IMR-90 (cell line): ENCODE measurements at regions not wholly inside any gene's neighbourhood (a gene's known extent, or its start where the extent isn't known, plus 50 kb on each side); places are given as distances from the start of the nearest gene placed in this dataset.

Experiments used
- ATAC-seq: fragments of 200-7000 bp; cut with Tn5 transposase; 2 replicates; pipeline ENCODE4 v1.9.1; 2020; ENCODE audit warnings: low read depth, mild to moderate bottlenecking, moderate library complexity
- BruUV-seq: library from RNA; stranded (reverse); fragments of 400-500 nt; replicated peaks from 2 replicates; lab custom pipeline; 2021; lab: Mats Ljungman, UMichigan
- CTCF ChIA-PET: fragments of 300-600 bp; formaldehyde crosslinking; extraction: SDS; loops from one replicate; lab custom pipeline; 2021; ENCODE audit warnings: antibody characterized with exemption; lab: Yijun Ruan, JAX
- POLR2A ChIA-PET: fragments of 300-600 bp; sonication (Branson Sonifier 250); formaldehyde crosslinking; loops from one replicate; lab custom pipeline; 2022; ENCODE audit warnings: antibody characterized with exemption; ENCODE audit not compliant: unreplicated experiment; lab: Charles Lee
- DNase-seq: peaks from one replicate; pipeline ENCODE4 v3.0.0; 2013
- H2AFZ ChIP-seq: replicated peaks from 2 replicates; pipeline ENCODE3; 2013; ENCODE audit warnings: low read length, mild to moderate bottlenecking; ENCODE audit not compliant: poor library complexity
- H2AK5ac ChIP-seq: 2 replicates; pipeline ENCODE4 v1.6.1; 2013; ENCODE audit warnings: low read depth, low read length, inconsistent platforms
- H2AK9ac ChIP-seq: replicated peaks from 2 replicates; pipeline ENCODE3; 2013; ENCODE audit warnings: mild to moderate bottlenecking, low read depth, low read length, moderate library complexity; ENCODE audit not compliant: poor library complexity
- H2BK120ac ChIP-seq: 2 replicates; pipeline ENCODE4 v1.6.1; 2013; ENCODE audit warnings: low read depth, low read length, inconsistent platforms
- H2BK15ac ChIP-seq: 3 replicates; pipeline ENCODE4 v1.6.1; 2013; ENCODE audit warnings: low read depth, low read length, inconsistent platforms
- H2BK20ac ChIP-seq: 2 replicates; pipeline ENCODE4 v1.6.1; 2013; ENCODE audit warnings: low read depth, mild to moderate bottlenecking, inconsistent platforms, low read length, moderate library complexity
- H2BK5ac ChIP-seq: 2 replicates; pipeline ENCODE4 v1.6.1; 2013; ENCODE audit warnings: mild to moderate bottlenecking, low read depth, low read length, inconsistent platforms; ENCODE audit not compliant: poor library complexity, severe bottlenecking
- H3K14ac ChIP-seq: replicated peaks from 2 replicates; pipeline ENCODE4 v1.6.1; 2013; ENCODE audit warnings: low read depth, low read length, inconsistent platforms
- H3K18ac ChIP-seq: 2 replicates; pipeline ENCODE4 v1.6.1; 2013; ENCODE audit warnings: low read depth, low read length, control low read depth
- H3K23ac ChIP-seq: 2 replicates; pipeline ENCODE4 v1.6.1; 2013; ENCODE audit warnings: low read depth, low read length, inconsistent platforms
- H3K27ac ChIP-seq: 2 replicates; pipeline ENCODE4 v1.5.1; 2013; ENCODE audit warnings: mild to moderate bottlenecking, control low read depth, low read length; ENCODE audit not compliant: insufficient read depth
- H3K27me3 ChIP-seq: 2 replicates; pipeline ENCODE4 v1.6.1; 2013; ENCODE audit warnings: low read length; ENCODE audit not compliant: control insufficient read depth, insufficient read depth
- H3K36me3 ChIP-seq: 2 replicates; pipeline ENCODE4 v1.6.1; 2013; ENCODE audit warnings: low read length, mixed read lengths; ENCODE audit not compliant: control insufficient read depth, insufficient read depth
- H3K4ac ChIP-seq: 2 replicates; pipeline ENCODE4 v1.6.1; 2013; ENCODE audit warnings: low read depth, low read length, inconsistent platforms
- H3K4me1 ChIP-seq: 2 replicates; pipeline ENCODE4 v1.6.1; 2013; ENCODE audit warnings: low read length, mixed read lengths; ENCODE audit not compliant: control insufficient read depth, insufficient read depth
- H3K4me2 ChIP-seq: 2 replicates; pipeline ENCODE4 v1.6.1; 2013; ENCODE audit warnings: low read depth, mild to moderate bottlenecking, control low read depth, low read length, moderate library complexity
- H3K4me3 ChIP-seq: 2 replicates; pipeline ENCODE4 v1.5.1; 2013; ENCODE audit warnings: low read depth, mild to moderate bottlenecking, control low read depth, low read length, moderate library complexity; ENCODE audit not compliant: insufficient read depth
- H3K56ac ChIP-seq: 2 replicates; pipeline ENCODE4 v1.6.1; 2013; ENCODE audit warnings: low read length, inconsistent platforms; ENCODE audit not compliant: insufficient read depth; ENCODE audit errors: extremely low read depth
- H3K79me1 ChIP-seq, 2 experiments: 2 replicates each; pipeline ENCODE4 v1.6.1; 2013; ENCODE audit warnings: low read length in 2 of 2, inconsistent platforms in 1 of 2, low read depth in 1 of 2
- H3K9ac ChIP-seq: 2 replicates; pipeline ENCODE4 v1.6.1; 2013; ENCODE audit warnings: low read depth, low read length, control low read depth
- H3K9me1 ChIP-seq: 2 replicates; pipeline ENCODE4 v1.6.1; 2013; ENCODE audit warnings: low read length, inconsistent platforms; ENCODE audit not compliant: insufficient read depth
- H3K9me3 ChIP-seq: 2 replicates; pipeline ENCODE4 v1.6.1; 2013; ENCODE audit warnings: low read length; ENCODE audit not compliant: control insufficient read depth, insufficient read depth
- H4K20me1 ChIP-seq: 2 replicates; pipeline ENCODE4 v1.6.1; 2013; ENCODE audit warnings: low read length, inconsistent platforms; ENCODE audit not compliant: insufficient read depth
- H4K5ac ChIP-seq: 2 replicates; pipeline ENCODE4 v1.6.1; 2013; ENCODE audit warnings: mild to moderate bottlenecking, low read depth, low read length, control low read depth
- H4K8ac ChIP-seq, 2 experiments: 2 replicates each; pipeline ENCODE4 v1.6.1; 2013; ENCODE audit warnings: low read depth in 2 of 2, low read length in 2 of 2, control low read depth in 1 of 2, inconsistent platforms in 1 of 2
- H4K91ac ChIP-seq: 2 replicates; pipeline ENCODE4 v1.6.1; 2013; ENCODE audit warnings: low read depth, low read length, inconsistent platforms; ENCODE audit not compliant: insufficient read depth
- CEBPB ChIP-seq: IDR thresholded peaks from 2 replicates; pipeline ENCODE4 v1.6.1; 2012; ENCODE audit warnings: low read depth, low read length, improper control_type of control experiment
- CTCF ChIP-seq: conservative IDR thresholded peaks from 2 replicates; pipeline ENCODE4 v1.5.1; 2012; ENCODE audit warnings: mild to moderate bottlenecking, low read depth, low read length, improper control_type of control experiment
- FOS ChIP-seq: fragments of 150-350 bp; IDR thresholded peaks from 2 replicates; pipeline ENCODE4 v1.6.1; 2016; ENCODE audit warnings: low read depth, low read length
- MXI1 ChIP-seq: IDR thresholded peaks from 2 replicates; pipeline ENCODE4 v1.6.1; 2012; ENCODE audit warnings: low read depth, mild to moderate bottlenecking, low read length, moderate library complexity, borderline replicate concordance
- NFE2L2 ChIP-seq: fragments of 150-350 bp; IDR thresholded peaks from 2 replicates; pipeline ENCODE4 v1.6.1; 2016; ENCODE audit warnings: low read depth, mild to moderate bottlenecking, low read length
- RAD21 ChIP-seq: IDR thresholded peaks from 2 replicates; pipeline ENCODE4 v1.6.1; 2012; ENCODE audit warnings: low read length, improper control_type of control experiment
- RFX5 ChIP-seq: IDR thresholded peaks from 2 replicates; pipeline ENCODE4 v1.8.0; 2012; ENCODE audit warnings: low read depth, mild to moderate bottlenecking, low read length, moderate library complexity
- WGBS, 2 experiments: methylation state at CpG; one replicate each; pipeline versions ENCODE4 v1.1.5 to v1.1.7; 2013; ENCODE audit warnings: missing lambda C conversion rate in 2 of 2; ENCODE audit not compliant: insufficient read length in 1 of 2; ENCODE audit errors: extremely low coverage in 2 of 2; 5-methylcytosine and 5-hydroxymethylcytosine counted together
- dilution Hi-C: fragments of 300-500 bp; cut with HindIII; formaldehyde crosslinking; loops from one replicate; pipeline ENCODE4 v1.14.3; 2018; ENCODE audit warnings: low sequenced_read_pairs; ENCODE audit not compliant: unreplicated experiment
- in situ Hi-C: fragments of 300-500 bp; cut with MboI; formaldehyde crosslinking; loops from 3 replicates; pipeline ENCODE4 v1.14.3; 2019; ENCODE audit warnings: low sequenced_read_pairs, inconsistent platforms, mixed read lengths
- intact Hi-C: fragments of 100-400 bp; cut with micrococcal nuclease; formaldehyde crosslinking; loops from 2 replicates; pipeline ENCODE4 v1.10.0; 2022

DNA sequence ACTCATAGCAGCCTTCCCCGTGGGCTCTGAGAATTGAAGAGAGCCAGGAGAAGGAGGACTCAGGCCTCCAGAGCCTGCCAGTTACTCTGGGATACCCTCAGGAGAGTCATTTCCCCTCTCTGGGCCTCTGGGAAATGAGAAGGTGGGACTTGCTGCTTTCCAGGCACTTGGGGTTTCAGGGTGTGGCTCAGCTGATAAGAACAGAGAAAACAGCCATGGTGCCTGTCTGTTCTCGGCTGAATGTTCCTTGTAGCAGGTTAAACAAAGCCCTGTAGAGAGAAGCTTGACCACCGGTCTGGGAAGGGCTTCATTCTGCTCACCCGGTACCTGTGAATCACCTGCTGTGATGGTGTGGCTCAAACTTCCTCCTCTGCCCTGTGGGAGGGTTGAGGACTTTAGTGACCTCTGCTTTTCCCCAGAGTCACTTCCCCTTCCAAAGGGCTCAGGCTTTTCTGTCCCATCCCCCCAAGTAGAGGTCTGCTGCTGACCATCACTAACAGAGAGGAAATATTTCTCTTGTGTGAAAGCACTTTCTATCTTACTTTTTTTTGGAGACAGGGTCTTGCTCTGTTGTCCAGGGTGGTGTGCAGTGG, 212.4 kb upstream of the GALNT17 start:
- Histone ChIP-seq H3K14ac (no peak overlapping the region), H3K4me1 (no peaks in the 10 kb centered on the region), H3K9me3 (peaks cover 16% of the 10 kb centered on the region), H2BK20ac (no peak overlapping the region), H3K9me1 (no peaks in the 10 kb centered on the region), H3K9ac (no peak overlapping the region), H4K8ac (no peak overlapping the region), H2BK15ac (no peak overlapping the region), H3K4me2 (no peak overlapping the region), H3K27ac (no peak overlapping the region), H3K4ac (no peak overlapping the region), H3K36me3 (no peaks in the 10 kb centered on the region), H3K27me3 (no peaks in the 10 kb centered on the region), H3K4me3 (no peak overlapping the region), H2AK5ac (no peak overlapping the region), H4K20me1 (no peaks in the 10 kb centered on the region), H4K91ac (no peak overlapping the region), H4K5ac (no peak overlapping the region), H2AFZ (no peak overlapping the region), H3K23ac (no peak overlapping the region), H2BK120ac (no peak overlapping the region), H3K56ac (no peak overlapping the region), H2AK9ac (no peak overlapping the region), H3K18ac (no peak overlapping the region), H3K79me1 (no peaks in the 10 kb centered on the region), H2BK5ac (no peak overlapping the region)
- WGBS, 2 experiments = no CpG with 5 or more reads among the region's 4 CpGs
- BruUV-seq = no TSS peak
- in situ Hi-C loops = no loop called here
- DNase-seq = no peak
- dilution Hi-C loops = no loop called here
- no peak for ATAC-seq
- ChIA-PET POLR2A (no interaction called here), CTCF (no interaction called here)
- intact Hi-C loops = no loop called here
- TF ChIP-seq NFE2L2 (no peak), MXI1 (no peak), RFX5 (no peak), FOS (no peak), CTCF (no peak), RAD21 (no peak), CEBPB (no peak)
